ENCODE measurements at regions not wholly inside any gene's neighbourhood (a gene's known extent, or its start where the extent isn't known, plus 50 kb on each side); places are given as distances from the start of the nearest gene placed in this dataset.

DNA sequence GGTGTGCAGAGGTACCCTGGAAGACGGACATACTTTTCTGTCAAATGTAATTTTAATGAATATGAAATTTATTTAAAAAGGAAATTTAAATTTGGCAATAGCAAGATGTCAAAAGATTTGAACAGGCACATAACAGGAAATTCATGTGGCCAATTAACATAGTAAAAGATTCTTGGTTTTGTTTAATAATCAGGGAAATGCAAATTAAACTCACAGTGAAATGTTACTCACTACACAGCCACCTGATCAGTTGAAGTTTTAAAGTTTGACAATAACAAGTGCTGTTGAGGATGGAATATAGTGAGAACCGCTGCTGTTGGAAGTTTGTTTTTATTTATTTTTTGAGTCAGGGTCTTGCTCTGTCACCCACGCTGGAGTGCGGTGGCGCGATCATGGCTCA is 63.9 kb downstream of the TEX35 start:
- no peak for TF ChIP-seq POLR2A (IDR thresholded peaks at IDR 0.05)
- no peak for TF ChIP-seq EP300 (IDR thresholded peaks at IDR 0.05)
- TF ChIP-seq, protein P1, sequence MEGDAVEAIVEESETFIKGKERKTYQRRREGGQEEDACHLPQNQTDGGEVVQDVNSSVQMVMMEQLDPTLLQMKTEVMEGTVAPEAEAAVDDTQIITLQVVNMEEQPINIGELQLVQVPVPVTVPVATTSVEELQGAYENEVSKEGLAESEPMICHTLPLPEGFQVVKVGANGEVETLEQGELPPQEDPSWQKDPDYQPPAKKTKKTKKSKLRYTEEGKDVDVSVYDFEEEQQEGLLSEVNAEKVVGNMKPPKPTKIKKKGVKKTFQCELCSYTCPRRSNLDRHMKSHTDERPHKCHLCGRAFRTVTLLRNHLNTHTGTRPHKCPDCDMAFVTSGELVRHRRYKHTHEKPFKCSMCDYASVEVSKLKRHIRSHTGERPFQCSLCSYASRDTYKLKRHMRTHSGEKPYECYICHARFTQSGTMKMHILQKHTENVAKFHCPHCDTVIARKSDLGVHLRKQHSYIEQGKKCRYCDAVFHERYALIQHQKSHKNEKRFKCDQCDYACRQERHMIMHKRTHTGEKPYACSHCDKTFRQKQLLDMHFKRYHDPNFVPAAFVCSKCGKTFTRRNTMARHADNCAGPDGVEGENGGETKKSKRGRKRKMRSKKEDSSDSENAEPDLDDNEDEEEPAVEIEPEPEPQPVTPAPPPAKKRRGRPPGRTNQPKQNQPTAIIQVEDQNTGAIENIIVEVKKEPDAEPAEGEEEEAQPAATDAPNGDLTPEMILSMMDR (IDR thresholded peaks at IDR 0.05): no peak
- TF ChIP-seq POLR2AphosphoS5 (IDR thresholded peaks at IDR 0.05): no peak
- 99% methylated on average over 6 of the region's 6 CpGs for WGBS, 2 donors (ENCODE audit: low coverage in 1 of 2)
- peaks cover 0 to 7% (median 0%) of the 10 kb centered on the region in 3 donors for H3K4me1 ChIP-seq
- no peaks in the 10 kb centered on the region for H3K27me3 ChIP-seq
- no peaks in the 10 kb centered on the region for H3K36me3 ChIP-seq
- H3K9me3 ChIP-seq: no peaks in the 10 kb centered on the region
- H3K4me3 ChIP-seq: no peak overlapping the region
- ATAC-seq: no peak
- H3K27ac ChIP-seq: no peak overlapping the region

- no peak overlapping the region for H3K27ac ChIP-seq
Measured at GRCh38 chr1:178577882-178578281, 65.0 kb downstream of the TEX35 start.

GRCh38 chr1:178578541-178578940 is 65.6 kb downstream of the TEX35 start:
- WGBS, 2 donors (ENCODE audit: low coverage in 1 of 2): 95 to 96% methylated on average over 6 to 7 of the region's 7 CpGs
- H3K4me1 ChIP-seq: peaks cover 0 to 7% (median 0%) of the 10 kb centered on the region in 3 donors
- no peak for TF ChIP-seq POLR2A (IDR thresholded peaks at IDR 0.05)
- TF ChIP-seq EP300 (IDR thresholded peaks at IDR 0.05): no peak
- TF ChIP-seq, protein P1 (IDR thresholded peaks at IDR 0.05): no peak
- no peak for TF ChIP-seq POLR2AphosphoS5 (IDR thresholded peaks at IDR 0.05)

More at GRCh38 chr1:178577882-178578281, 65.0 kb downstream of the TEX35 start:
- WGBS, 2 donors (ENCODE audit: low coverage in 1 of 2): 83 to 86% methylated on average over 4 of the region's 4 CpGs
- H3K9me3 ChIP-seq: no peaks in the 10 kb centered on the region
- no peak for TF ChIP-seq EP300 (IDR thresholded peaks at IDR 0.05)
- TF ChIP-seq POLR2A (IDR thresholded peaks at IDR 0.05): no peak
- TF ChIP-seq POLR2AphosphoS5 (IDR thresholded peaks at IDR 0.05): no peak
- TF ChIP-seq, protein P1 (IDR thresholded peaks at IDR 0.05): no peak
- H3K36me3 ChIP-seq: no peaks in the 10 kb centered on the region
- peaks cover 0 to 7% (median 0%) of the 10 kb centered on the region in 3 donors for H3K4me1 ChIP-seq
- no peak overlapping the region for H3K4me3 ChIP-seq
- no peaks in the 10 kb centered on the region for H3K27me3 ChIP-seq
- no peak for ATAC-seq

GRCh38 chr1:178579095-178579494 is 66.2 kb downstream of the TEX35 start:
- Histone ChIP-seq H3K4me1 (peaks cover 0 to 7% (median 0%) of the 10 kb centered on the region in 3 donors), H3K36me3 (no peaks in the 10 kb centered on the region), H3K4me3 (no peak overlapping the region), H3K27ac (no peak overlapping the region), H3K27me3 (no peaks in the 10 kb centered on the region), H3K9me3 (no peaks in the 10 kb centered on the region)
- TF ChIP-seq POLR2A (IDR thresholded peaks at IDR 0.05) (no peak), POLR2AphosphoS5 (IDR thresholded peaks at IDR 0.05) (no peak), EP300 (IDR thresholded peaks at IDR 0.05) (no peak)
- TF ChIP-seq, protein P1 (IDR thresholded peaks at IDR 0.05): no peak
- WGBS, 2 donors (ENCODE audit: low coverage in 1 of 2): 73% methylated on average over 2 of the region's 4 CpGs; no CpG with 5 or more reads in 1 of the 2 donors
- ATAC-seq: no peak

More at GRCh38 chr1:178578541-178578940, 65.6 kb downstream of the TEX35 start:
- no peak for ATAC-seq
- Histone ChIP-seq H3K4me3 (no peak overlapping the region), H3K27ac (no peak overlapping the region), H3K27me3 (no peaks in the 10 kb centered on the region), H3K9me3 (no peaks in the 10 kb centered on the region), H3K36me3 (no peaks in the 10 kb centered on the region)

DNA sequence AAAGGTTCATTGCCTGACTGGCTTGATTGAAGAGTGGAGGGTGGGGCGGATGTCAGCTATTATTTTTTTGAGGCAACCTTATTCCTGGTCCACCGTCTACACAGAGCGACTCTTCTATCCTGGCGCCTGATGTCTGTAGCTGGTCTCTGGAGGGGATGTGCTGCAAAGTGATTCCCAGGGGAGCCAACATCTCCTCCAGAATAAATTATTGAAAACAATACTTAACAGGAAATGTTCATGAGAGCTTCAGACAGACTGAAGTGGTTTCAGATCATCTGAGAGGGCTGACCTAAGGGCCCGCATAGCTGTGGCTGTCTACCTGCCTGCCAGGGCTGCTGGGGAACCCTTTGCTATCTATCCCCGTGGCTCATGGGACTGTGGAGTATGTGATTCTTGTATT is 66.7 kb downstream of the TEX35 start:
- Histone ChIP-seq H3K4me1 (peaks cover 0 to 7% (median 0%) of the 10 kb centered on the region in 3 donors), H3K4me3 (no peak overlapping the region), H3K27me3 (no peaks in the 10 kb centered on the region), H3K27ac (no peak overlapping the region), H3K9me3 (no peaks in the 10 kb centered on the region), H3K36me3 (no peaks in the 10 kb centered on the region)
- ATAC-seq: no peak
- TF ChIP-seq, protein P1 (IDR thresholded peaks at IDR 0.05): no peak
- TF ChIP-seq POLR2AphosphoS5 (IDR thresholded peaks at IDR 0.05): no peak
- TF ChIP-seq EP300 (IDR thresholded peaks at IDR 0.05): no peak
- TF ChIP-seq POLR2A (IDR thresholded peaks at IDR 0.05): no peak
- 71 to 73% methylated on average over 4 to 6 of the region's 6 CpGs for WGBS, 2 donors (ENCODE audit: low coverage in 1 of 2)

All from gastroesophageal sphincter (tissue), 4 donors.